ENCODE measurements at regions not wholly inside any gene's neighbourhood (a gene's known extent, or its start where the extent isn't known, plus 50 kb on each side); places are given as distances from the start of the nearest gene placed in this dataset.

DNA sequence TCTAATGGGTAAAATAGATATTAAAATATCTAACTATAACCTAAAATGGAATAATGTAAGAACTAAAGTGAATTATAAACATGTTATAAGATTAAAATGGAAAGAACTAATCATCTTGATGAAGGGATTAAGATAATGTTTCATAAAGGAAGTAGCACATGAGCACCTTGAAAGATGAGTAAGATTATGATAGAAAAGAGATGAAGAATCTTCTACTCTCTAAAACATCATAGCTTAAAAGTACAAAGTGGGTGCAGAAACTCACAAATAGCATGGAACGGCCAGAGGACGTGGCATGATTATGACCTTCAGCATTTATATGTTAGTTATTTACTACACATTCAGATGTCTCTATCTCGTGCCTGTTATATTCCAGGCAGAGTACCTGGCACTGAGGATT is 76.2 kb upstream of the COL5A2 start:
- no peak overlapping the region for H3K4me3 Mint-ChIP-seq
- no peaks in the 10 kb centered on the region for H3K9me3 Mint-ChIP-seq
- H3K4me1 Mint-ChIP-seq (ENCODE audit: low read depth) = peaks cover 5% of the 10 kb centered on the region
- no peak overlapping the region for H3K27ac Mint-ChIP-seq
- no peaks in the 10 kb centered on the region for H3K27me3 Mint-ChIP-seq (ENCODE audit: low read depth)
- DNase-seq (ENCODE audit: low spot score) = no peak
- no peaks in the 10 kb centered on the region for H3K36me3 Mint-ChIP-seq (ENCODE audit: low read depth)

DNA sequence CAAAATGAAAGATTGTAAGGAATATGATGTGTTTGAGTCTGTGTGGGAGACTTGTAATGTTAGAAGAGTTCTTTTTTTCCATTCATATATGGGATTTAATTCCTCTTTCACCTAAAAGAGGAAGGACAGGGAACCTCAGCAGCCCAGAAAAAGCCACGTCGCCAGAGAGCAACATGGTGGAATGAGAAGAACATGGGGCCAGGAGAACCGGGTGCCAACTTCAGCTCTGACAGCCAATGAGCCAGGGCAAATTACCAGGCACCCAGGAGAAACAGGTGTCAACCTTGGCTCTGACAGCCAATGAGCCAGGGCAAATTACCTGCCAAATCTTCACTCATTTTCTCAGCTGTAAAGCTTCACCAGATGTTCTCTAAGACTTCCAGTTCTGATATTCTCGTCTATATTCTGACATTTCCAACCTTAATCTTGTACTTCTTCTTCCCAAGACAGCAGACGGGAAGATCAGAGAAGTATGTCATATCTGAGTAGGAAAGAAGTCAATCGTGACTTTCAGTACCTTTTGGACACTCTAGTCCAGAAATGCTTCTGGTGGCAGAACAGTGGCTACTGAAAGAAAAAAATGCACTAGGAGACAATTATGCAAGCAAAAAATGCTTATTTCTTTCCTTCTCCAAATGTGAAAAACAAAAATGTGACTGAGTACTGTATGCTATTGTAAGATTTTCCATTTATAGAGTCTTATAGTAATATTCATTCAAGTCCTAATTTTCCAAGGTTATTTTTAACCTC is 79.2 kb upstream of the COL5A2 start:
- Mint-ChIP-seq H3K9me3 (no peaks in the 10 kb centered on the region), H3K4me1 (ENCODE audit: low read depth) (peaks cover 3% of the 10 kb centered on the region), H3K4me3 (no peak overlapping the region), H3K27me3 (ENCODE audit: low read depth) (no peaks in the 10 kb centered on the region), H3K36me3 (ENCODE audit: low read depth) (no peaks in the 10 kb centered on the region), H3K27ac (no peak overlapping the region)
- DNase-seq (ENCODE audit: low spot score) = no peak

DNA sequence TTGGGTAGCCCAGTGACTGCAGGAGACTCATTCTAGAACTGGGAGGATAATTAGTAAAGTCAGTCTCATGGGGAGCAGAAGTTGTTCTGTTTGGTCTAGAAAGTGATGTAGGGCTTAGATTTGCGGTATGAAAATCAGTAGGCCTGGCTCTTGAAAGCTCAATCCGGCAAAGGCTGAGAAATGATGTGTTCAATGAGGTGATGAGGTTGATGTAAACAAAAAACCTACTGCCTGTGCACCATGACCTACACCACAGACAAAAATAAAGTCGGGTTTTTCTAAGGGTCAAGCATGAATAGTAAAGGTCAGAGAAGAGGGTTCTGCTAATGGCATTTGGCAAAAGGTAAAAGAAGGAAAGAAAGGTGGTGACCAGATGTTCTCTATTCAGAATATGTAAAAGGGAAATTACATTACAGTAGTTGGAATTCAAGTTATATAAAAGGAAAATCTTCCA is 80.8 kb upstream of the COL5A2 start:
- Mint-ChIP-seq H3K36me3 (ENCODE audit: low read depth) (no peaks in the 10 kb centered on the region), H3K27ac (no peak overlapping the region), H3K4me1 (ENCODE audit: low read depth) (peaks cover 3% of the 10 kb centered on the region), H3K27me3 (ENCODE audit: low read depth) (no peaks in the 10 kb centered on the region), H3K9me3 (peaks cover 2% of the 10 kb centered on the region), H3K4me3 (no peak overlapping the region)
- no peak for DNase-seq (ENCODE audit: low spot score)

DNA sequence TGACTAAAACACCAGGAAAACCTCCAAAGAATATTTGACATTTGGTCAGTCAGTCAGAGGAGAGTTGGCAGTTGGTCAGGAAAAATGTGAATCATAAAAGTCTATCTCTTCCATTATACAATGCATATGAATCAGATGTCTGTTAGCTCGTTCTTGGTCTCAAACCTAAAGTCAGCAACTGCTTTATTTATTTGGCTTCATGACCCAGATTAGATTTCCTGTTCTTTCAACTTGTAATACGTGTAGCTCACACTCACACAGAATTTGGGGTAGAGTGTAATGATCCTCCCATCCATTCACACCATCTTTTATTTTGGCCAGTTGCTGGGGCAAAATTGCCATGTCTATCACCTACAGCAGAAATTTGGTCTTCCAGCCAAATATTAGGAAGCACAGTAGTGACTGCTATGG is 81.9 kb upstream of the COL5A2 start:
- Mint-ChIP-seq H3K27me3 (ENCODE audit: low read depth) (no peaks in the 10 kb centered on the region), H3K27ac (no peak overlapping the region), H3K4me1 (ENCODE audit: low read depth) (no peaks in the 10 kb centered on the region), H3K36me3 (ENCODE audit: low read depth) (no peaks in the 10 kb centered on the region), H3K4me3 (no peak overlapping the region), H3K9me3 (peaks cover 4% of the 10 kb centered on the region)
- DNase-seq (ENCODE audit: low spot score) = no peak

DNA sequence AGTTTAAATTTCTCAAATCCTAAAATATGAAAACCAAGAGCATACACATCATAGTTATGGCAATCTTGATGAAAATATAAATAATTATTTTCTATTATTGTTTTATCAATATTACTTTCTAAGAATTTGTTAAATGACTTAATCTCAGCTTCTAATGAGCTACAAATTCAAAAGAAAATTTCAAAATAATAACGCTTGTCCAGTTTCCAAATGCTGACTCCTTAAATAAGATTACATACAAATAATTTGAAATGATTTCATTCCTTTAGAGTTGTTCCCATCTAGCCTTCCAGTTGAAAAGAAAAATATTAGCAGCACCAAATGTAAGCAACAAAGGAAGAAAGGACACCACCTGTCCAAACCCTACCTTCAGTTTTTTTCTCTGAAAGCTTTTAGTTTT is 82.4 kb upstream of the COL5A2 start:
- Mint-ChIP-seq H3K36me3 (ENCODE audit: low read depth) (no peaks in the 10 kb centered on the region), H3K27ac (no peak overlapping the region), H3K9me3 (peaks cover 4% of the 10 kb centered on the region), H3K4me3 (no peak overlapping the region), H3K4me1 (ENCODE audit: low read depth) (no peaks in the 10 kb centered on the region), H3K27me3 (ENCODE audit: low read depth) (no peaks in the 10 kb centered on the region)
- no peak for DNase-seq (ENCODE audit: low spot score)

DNA sequence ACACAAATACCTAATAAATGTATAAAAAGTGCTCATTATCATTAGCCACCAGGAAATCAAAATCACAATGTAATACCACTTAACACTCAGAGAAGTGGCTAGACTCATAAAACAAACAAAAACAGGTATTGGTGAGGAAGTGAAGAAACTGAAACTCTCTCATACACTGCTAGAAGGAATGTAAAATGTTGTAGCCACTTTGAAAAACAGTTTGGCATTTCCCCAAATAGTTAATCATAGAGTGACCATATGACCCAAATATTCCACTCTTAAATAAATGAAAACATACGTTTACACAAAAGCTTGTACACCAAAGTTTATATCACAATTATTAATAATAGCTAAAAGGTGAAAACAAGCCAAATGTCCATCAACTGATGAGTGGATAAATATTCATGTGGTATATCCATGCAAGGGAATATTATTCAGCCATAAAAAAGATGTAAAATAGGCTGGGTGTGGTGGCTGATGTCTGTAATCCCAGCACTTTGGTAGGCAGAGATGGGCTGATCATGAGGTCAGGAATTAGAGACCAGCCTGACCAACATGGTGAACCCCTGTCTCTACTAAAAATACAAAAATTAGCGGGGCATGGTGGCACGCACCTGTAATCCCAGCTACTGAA is 86.2 kb upstream of the COL5A2 start:
- H3K9me3 Mint-ChIP-seq = peaks cover 10% of the 10 kb centered on the region
- H3K27ac Mint-ChIP-seq = no peak overlapping the region
- no peaks in the 10 kb centered on the region for H3K27me3 Mint-ChIP-seq (ENCODE audit: low read depth)
- DNase-seq (ENCODE audit: low spot score) = no peak
- no peak overlapping the region for H3K4me3 Mint-ChIP-seq
- H3K36me3 Mint-ChIP-seq (ENCODE audit: low read depth) = no peaks in the 10 kb centered on the region
- no peaks in the 10 kb centered on the region for H3K4me1 Mint-ChIP-seq (ENCODE audit: low read depth)

DNA sequence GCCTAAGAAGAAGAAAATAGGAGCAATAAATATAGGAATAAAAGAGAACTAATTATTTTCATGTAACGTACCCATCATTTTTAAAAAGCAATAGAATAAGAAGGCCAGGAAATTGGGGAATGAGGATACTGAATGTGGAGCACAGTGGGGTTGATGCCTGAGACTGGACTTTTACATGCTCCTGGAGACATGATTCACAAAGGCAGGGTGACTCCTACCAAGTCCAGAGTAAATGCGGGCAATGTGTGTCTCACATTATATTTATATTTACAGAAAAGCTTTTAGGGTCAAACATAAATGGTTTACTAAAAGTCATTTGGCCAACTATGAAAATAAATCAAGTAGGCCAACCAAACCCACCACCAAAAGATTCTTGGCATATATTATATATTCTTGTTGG is 87.9 kb upstream of the COL5A2 start:
- H3K4me1 Mint-ChIP-seq (ENCODE audit: low read depth) = no peaks in the 10 kb centered on the region
- H3K4me3 Mint-ChIP-seq = no peak overlapping the region
- no peak for DNase-seq (ENCODE audit: low spot score)
- no peaks in the 10 kb centered on the region for H3K36me3 Mint-ChIP-seq (ENCODE audit: low read depth)
- H3K9me3 Mint-ChIP-seq = peaks cover 18% of the 10 kb centered on the region
- H3K27ac Mint-ChIP-seq = no peak overlapping the region
- no peaks in the 10 kb centered on the region for H3K27me3 Mint-ChIP-seq (ENCODE audit: low read depth)

DNA sequence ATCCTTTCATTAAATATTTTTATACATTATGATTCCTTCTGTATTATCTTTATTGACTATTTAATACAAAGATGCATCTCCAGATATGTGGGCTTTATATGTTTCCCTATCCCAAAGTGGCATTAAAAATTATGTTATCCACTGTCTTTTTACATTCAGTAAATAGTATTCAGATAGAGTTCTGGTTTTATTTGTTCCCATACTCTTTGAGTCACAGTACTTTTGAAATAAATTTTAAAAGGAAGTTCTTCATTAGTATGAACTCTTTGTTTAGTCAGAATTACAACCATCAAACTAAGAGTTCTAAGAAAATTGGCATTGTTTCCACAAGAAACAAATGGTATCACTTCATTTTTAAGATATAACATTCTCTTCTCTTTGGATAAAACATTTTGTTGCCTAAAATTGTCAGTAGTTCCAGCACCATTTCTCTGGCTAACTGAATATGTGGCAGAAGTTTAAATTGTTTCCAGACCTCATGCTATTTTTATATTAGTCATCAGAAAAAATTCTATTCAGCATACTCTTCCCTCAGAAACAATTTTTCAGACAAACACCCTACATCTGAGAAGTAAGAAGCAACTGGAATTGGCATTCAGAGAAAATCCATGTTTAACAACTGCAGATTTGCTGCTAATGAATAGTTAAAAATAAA is 88.5 kb upstream of the COL5A2 start:
- peaks cover 18% of the 10 kb centered on the region for H3K9me3 Mint-ChIP-seq
- no peaks in the 10 kb centered on the region for H3K27me3 Mint-ChIP-seq (ENCODE audit: low read depth)
- H3K4me3 Mint-ChIP-seq = no peak overlapping the region
- DNase-seq (ENCODE audit: low spot score) = no peak
- no peaks in the 10 kb centered on the region for H3K4me1 Mint-ChIP-seq (ENCODE audit: low read depth)
- no peaks in the 10 kb centered on the region for H3K36me3 Mint-ChIP-seq (ENCODE audit: low read depth)
- no peak overlapping the region for H3K27ac Mint-ChIP-seq

DNA sequence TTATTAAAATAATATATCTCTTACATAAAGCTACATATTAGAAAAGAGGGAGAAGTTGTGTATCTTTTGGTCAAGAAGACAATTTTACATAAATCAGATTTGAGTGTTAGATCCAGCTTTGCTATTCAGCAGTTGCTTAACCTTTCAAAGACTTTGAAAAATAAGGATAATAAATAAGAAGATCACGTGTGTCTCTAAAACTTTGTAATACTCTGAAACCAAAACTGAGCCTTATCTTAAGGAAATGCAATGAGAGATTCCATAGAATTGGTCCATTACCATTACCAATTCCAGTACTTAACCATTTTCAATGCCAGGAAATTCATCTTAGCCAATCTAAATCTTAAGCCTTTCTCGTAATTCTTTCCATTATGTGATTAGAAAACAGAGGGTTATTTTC is 89.2 kb upstream of the COL5A2 start:
- H3K4me3 Mint-ChIP-seq = no peak overlapping the region
- H3K4me1 Mint-ChIP-seq (ENCODE audit: low read depth) = no peaks in the 10 kb centered on the region
- peaks cover 18% of the 10 kb centered on the region for H3K9me3 Mint-ChIP-seq
- H3K27me3 Mint-ChIP-seq (ENCODE audit: low read depth) = no peaks in the 10 kb centered on the region
- no peaks in the 10 kb centered on the region for H3K36me3 Mint-ChIP-seq (ENCODE audit: low read depth)
- DNase-seq (ENCODE audit: low spot score) = no peak
- no peak overlapping the region for H3K27ac Mint-ChIP-seq

DNA sequence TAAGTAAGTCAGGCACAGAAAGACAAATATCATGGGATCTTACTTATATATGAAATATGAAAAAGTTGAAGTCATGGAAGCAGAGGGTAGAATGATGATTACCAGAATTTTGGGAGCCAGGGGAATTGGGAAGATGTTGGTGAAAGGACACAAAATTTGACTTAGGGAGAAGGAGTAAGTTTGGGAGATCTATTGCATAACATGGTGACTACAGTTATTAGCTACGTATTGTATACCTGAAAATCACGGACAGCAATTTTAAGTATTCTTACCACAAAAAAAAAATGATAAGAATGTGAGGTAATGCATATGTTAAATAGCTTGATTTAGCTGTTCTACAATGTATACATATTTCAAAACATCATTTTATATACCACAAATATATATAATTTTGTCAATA is 94.2 kb upstream of the COL5A2 start:
- no peak for DNase-seq (ENCODE audit: low spot score)
- no peak overlapping the region for H3K4me3 Mint-ChIP-seq
- H3K9me3 Mint-ChIP-seq = peaks cover 14% of the 10 kb centered on the region
- no peaks in the 10 kb centered on the region for H3K36me3 Mint-ChIP-seq (ENCODE audit: low read depth)
- H3K27me3 Mint-ChIP-seq (ENCODE audit: low read depth) = no peaks in the 10 kb centered on the region
- H3K27ac Mint-ChIP-seq = no peak overlapping the region
- no peaks in the 10 kb centered on the region for H3K4me1 Mint-ChIP-seq (ENCODE audit: low read depth)

DNA sequence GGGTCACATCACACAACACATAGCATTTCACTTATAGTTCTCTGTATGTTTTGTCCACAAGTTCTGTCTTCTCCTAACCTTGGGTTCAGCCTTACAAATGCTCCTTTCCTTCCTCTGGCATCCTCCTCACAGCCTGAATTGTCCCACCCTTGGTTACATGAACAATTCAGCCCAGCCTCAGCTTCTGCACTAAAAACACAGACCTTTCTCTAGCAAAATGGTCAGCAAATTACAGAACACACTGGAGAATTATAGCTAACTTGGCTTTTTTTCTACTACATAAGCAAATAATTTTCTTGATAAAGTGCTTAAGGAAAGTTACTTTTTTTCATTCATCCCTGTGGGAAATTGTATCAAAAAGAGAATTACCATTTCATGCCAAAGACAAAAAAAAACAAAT is 94.8 kb upstream of the COL5A2 start:
- Mint-ChIP-seq H3K27me3 (ENCODE audit: low read depth) (no peaks in the 10 kb centered on the region), H3K27ac (no peak overlapping the region), H3K4me1 (ENCODE audit: low read depth) (no peaks in the 10 kb centered on the region), H3K36me3 (ENCODE audit: low read depth) (no peaks in the 10 kb centered on the region), H3K9me3 (peaks cover 14% of the 10 kb centered on the region), H3K4me3 (no peak overlapping the region)
- DNase-seq (ENCODE audit: low spot score) = no peak

DNA sequence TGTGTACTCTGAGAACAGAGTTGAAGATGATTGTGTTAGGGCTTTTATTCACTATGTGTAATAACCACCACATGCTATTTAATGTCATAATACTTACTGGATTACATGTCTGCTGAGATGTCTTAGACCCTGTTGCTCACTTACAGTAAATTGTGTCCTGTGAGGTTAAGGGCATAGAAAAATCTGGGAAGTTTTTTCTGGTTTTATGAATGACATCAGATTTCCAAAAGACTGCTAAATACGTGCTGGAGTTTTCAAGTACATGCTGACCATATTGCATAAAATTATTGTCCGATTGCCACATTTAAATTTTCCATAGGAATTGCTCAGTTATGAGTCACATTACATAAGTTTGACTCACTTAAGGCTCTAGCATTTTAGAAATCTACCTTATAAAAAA is 96.7 kb upstream of the COL5A2 start:
- Mint-ChIP-seq H3K36me3 (ENCODE audit: low read depth) (no peaks in the 10 kb centered on the region), H3K27ac (no peak overlapping the region)

DNA sequence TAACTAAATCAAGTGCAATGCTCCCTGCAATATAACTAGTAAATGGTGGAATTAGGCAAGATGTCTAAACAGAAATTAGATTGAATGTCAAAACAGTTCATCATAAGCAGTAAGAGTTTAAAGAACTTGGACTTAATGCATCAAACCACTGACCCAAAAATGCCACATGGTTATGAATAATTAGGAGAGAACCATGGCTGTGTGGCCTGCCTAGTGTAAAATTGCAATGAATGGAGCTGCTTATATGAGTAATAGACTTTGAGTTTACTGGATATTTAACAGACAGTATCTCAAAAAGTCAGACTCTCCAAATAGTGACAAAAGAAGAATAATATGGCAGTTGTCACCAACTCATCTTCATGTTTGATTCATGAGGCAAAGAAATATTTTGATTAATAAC is 101.6 kb upstream of the COL5A2 start:
- Mint-ChIP-seq H3K9me3 (no peaks in the 10 kb centered on the region), H3K4me1 (ENCODE audit: low read depth) (no peaks in the 10 kb centered on the region), H3K27ac (no peak overlapping the region), H3K36me3 (ENCODE audit: low read depth) (no peaks in the 10 kb centered on the region), H3K27me3 (ENCODE audit: low read depth) (no peaks in the 10 kb centered on the region), H3K4me3 (no peak overlapping the region)
- no peak for DNase-seq (ENCODE audit: low spot score)

More for the DNA sequence above, 96.7 kb upstream of the COL5A2 start:
- Mint-ChIP-seq H3K9me3 (peaks cover 6% of the 10 kb centered on the region), H3K4me3 (no peak overlapping the region), H3K27me3 (ENCODE audit: low read depth) (no peaks in the 10 kb centered on the region), H3K4me1 (ENCODE audit: low read depth) (no peaks in the 10 kb centered on the region)
- DNase-seq (ENCODE audit: low spot score) = no peak

DNA sequence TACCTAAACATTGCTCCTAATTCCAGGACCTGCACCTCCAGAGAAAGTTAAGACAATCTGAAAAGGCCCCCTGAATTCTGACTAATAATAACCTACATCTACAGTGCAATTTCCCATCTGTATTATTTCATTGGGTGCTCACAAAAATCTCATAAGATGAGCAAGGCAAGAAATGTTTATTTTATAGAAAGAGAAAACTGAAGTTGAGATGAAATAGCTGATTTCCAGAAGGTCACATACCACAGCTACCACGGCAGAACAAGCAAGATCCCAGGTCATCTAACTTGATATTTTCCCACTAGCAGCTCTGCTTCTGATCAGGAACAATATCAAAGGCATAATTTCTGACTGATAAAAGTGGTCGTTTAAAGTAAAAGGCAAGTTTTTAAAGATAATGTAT is 105.8 kb upstream of the COL5A2 start:
- H3K9me3 Mint-ChIP-seq = peaks cover 4% of the 10 kb centered on the region
- H3K27me3 Mint-ChIP-seq (ENCODE audit: low read depth) = no peaks in the 10 kb centered on the region
- no peak overlapping the region for H3K4me3 Mint-ChIP-seq
- peaks cover 2% of the 10 kb centered on the region for H3K4me1 Mint-ChIP-seq (ENCODE audit: low read depth)
- H3K27ac Mint-ChIP-seq = no peak overlapping the region
- H3K36me3 Mint-ChIP-seq (ENCODE audit: low read depth) = no peaks in the 10 kb centered on the region
- no peak for DNase-seq (ENCODE audit: low spot score)

Data from T-helper 2 cell treated with Interferon-gamma antibody and Interleukin-4, amounts not matched to agents 5 μg/mL and 100 μg/mL, for 36 hours (primary cell).